NCI-H510A treated with DMSO at 0.1 percent for 48 hours (cell line): ENCODE measurements at regions not wholly inside any gene's neighbourhood (a gene's known extent, or its start where the extent isn't known, plus 50 kb on each side); places are given as distances from the start of the nearest gene placed in this dataset.
"Not testable (repeated sequence)": the region's sequence is repeated elsewhere in the genome, so short reads cannot be mapped to it uniquely, and the experiment has no call there.

ENCODE experiments used
- DNase-seq: peaks from one replicate; lab custom pipeline; 2025; lab: John Stamatoyannopoulos, UW

DNA sequence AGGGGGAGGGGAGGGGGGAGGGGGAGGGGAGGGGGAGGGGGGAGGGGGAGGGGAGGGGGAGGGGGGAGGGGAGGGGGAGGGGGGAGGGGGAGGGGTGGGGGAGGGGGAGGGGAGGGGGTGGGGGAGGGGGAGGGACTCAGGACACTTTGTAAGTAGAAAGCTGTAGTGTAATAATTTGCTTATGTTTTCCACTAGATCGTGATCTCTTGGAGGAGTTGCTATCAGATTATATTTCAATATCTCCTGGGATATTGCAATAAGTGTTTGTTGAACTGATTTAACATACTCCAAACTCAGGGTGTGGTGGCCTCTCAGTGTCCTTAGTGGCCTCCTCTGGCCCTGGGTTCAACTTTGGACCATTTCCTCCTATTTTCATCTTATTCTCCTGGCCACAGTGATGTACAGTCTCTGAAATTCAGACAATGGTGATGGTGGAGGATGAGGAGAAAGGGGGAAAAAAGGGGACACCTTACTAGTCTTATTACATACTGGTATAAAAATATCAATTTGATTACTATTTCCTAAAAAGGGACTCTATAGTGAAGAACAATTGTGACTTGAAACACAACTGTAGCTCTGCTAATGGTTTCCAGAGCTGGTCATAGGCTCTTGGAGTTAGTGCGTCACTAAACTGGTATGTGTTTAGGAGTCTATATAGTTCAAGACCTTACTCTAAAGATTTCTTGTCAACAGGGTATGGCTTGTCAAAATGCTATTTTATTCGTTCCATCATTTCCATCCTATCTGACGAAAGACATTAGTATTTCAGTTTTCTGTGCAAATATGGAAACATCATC is 89.6 kb downstream of the DDX1 start:
- DNase-seq = no peak

DNA sequence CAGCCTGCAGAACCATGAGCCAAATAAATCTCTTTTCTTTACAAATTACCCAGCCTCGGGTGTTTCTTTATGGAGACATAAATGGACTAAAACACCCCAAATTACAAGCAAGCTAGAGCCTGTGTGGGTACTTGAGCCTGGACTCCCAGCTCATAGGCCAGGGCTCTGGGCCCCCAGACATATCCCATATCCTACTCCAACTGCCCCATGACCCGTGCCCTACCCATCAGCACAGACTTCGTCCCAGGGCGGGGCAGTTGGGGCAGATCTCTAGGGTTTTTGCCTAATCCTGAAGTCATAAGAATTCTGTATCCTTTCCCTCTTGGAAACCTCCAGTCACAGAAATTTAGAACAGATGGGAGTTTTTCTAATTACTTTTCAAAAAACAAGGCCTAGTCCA is 90.7 kb downstream of the DDX1 start:
- no peak for DNase-seq

DNA sequence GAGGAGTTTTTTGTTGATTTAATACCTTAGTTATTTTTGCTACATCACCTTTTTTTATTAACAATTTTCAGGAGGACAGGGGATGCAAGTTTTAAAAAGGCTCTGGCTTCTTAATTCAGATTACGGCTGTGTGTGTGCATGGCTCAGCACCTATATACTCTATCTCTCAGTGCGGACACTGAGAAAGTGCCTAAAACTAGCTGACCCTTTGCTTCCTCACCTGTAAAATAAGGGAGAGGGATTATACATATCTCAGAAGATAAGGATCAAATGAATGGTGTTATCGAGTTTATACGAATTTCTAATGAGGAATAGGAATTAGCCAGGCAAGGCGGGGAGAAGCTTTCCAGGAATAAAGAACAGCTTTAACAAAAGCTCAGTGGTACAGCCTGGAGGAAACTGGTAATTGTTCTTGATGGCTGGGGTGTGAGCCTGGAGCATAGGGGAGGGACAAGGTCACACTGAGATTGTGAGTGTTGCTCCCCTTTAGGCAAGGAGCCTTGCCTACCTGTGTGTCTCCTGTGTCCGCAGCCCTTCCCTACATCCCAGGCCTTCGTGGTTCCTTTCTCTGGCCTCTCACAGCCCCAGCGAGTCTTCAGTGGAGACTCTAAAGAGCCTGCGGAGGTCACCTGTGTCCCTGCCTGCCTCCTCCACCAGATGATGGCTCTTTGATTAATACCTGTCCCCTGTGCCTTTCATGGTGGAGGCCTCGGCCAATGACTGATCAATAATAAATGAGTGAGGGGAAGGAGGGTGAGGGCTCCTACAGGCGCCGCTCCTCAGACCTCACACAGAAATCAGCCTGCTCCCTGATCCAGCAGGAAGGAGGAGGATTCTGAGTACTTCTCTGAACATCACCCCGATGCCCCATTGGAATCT is 92.7 kb downstream of the DDX1 start:
- no peak for DNase-seq

DNA sequence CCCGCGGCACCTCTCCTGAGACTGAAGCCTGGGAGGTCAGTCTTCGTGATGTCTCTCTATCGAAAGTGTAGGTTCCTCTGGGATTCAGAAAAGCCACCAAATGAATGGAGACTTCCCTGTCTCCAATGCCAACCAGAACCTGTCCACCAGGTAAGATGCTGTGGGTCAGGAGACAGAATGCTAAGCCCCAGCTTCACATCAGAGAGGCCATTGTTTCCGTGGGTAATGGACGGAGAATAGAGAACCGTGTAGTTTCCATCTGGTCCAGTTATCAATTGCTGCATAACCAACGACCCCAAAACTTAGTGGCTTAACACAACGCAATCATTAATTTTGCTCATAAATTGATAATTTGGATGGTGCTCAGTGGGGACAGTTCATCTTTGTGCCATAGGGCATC is 93.5 kb downstream of the DDX1 start:
- DNase-seq = no peak

DNA sequence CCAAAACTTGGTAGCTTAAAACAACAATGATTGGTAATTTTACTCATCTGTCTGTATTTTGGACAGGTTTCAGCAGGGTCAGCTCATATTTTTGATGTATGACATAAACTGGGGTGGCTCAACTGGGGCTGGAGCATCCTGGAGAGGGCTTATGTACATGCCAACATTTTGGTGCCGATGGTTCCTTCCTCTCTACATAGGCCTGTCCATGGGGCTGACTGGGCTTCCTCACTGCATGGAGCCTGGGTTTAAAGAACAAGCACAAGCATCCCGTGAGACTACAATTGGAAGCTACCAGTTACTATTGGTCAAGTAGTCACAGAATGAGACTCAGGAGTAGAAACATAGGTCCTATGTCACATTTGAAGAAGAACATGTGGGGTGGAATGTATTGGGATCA is 95.0 kb downstream of the DDX1 start:
- DNase-seq = no peak

DNA sequence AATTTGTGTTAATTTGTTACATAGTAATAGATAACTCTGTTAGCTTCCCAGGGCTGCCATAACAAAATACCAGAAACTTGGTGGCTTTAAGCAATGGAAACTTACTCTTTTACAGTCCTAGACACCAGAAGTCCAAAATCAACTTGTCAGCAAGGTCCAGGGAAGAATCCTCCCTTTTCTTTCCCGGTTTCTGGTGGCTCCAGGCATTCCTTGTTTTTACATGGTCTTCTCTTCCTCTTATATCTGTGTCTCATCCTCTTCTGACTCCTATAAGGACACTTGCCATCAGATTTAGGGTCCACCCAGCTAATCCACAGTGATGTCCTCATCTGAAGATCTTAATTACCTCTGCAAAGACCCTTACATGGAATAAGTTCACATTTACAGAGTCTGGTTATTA is 95.6 kb downstream of the DDX1 start:
- DNase-seq = no peak

DNA sequence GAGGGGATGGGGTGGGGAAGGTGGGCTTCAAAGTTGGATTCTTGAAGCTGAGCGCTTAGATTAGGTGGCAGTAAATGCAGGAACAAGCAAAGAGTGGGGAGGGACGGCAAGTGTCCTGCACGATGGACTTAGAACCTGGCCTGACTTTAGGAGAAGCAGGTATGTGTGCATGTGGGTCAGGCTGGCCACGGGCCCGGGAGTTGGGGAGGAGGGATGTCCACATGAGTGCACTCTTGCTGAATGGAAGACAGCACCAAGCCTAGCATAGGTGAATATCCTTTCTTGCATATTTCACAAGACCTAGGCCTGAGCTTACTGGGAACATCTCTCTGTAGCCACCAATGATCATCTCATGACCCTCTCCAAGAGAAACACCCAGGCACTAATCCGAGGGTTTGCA is 96.1 kb downstream of the DDX1 start:
- no peak for DNase-seq

DNA sequence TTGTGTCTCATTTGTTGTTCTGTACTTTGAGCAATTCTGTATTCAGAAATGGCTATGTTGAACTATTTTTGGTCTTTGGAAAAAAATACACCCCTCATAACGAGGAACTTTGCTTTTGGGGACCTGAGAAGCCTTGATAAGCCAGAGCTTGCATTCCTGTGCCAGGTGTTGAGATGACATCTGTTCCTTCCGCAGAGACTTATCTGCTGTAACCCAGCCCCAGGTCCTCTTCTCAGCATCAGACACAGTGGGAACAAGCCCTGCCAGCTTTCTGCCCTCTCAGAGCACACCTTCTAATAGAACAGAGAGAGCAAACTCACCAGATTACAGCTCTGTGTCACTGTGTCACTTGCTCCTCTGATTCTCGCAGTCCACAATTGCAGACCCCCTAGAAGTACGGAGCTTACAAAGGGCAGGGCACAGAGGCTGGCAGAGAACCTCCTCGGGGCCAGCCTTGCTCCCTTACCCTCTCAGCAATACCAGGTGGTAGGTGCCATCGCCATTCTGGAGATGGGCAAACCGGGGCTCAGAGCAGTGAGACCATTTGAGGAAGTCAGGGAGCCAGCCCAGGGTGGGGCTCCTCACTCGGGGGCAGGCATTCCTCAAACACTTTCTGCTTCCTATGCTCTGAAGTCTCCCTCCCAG is 97.4 kb downstream of the DDX1 start:
- DNase-seq = no peak

DNA sequence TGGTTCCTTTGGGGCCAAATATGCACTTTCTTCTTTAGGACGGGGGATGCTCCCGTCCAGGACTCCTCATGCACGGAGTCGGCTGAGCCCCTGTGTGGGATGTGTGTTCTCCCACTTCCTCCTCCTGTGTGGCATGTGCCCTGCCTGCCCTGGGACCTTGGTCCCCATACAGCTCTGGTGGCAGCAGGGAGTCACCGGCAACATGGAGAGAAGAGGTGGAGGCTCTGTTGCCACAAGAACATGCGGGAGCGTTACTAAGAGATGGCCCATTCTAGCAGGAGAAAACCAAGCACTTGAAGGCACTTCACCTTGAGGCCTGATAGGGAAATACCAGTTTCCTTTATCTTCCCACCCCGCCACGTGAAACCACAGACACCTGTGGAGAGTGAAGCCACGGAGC is 98.0 kb downstream of the DDX1 start:
- DNase-seq = no peak

DNA sequence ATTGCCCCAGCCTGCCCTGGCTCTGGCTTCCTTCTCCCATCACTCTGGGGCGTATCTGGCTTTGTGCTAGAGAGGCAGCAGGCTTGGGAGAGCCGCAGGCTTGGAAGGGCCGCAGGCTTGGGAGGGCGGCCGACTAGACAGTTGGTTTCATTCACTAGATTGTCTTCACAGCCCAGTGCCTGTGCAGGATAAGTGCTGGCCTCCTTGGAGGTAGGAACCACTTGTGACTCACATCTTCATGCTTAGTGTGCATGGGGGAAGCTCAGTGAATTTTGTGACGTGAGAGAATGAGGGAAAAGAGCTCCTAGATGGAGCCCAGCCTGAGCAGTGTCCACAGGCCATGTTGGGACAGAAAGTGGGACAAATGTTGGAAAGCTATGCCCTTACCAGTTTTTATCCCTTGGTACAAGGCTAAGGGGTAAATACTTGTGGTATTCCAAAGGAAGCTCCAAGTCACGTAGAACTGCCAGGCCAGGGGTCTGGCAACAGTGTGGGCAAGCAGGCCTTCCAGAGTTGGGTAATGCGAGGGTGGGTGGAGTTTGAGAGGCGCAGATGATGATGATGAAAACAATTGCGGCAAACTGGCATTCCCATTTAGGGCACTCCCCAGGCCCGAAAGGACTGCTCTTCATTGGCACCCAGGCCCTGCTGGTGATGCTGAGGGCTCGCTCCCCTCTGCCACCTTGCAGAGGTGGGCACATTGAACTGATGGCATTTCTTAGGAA is 100.1 kb downstream of the DDX1 start:
- no peak for DNase-seq

DNA sequence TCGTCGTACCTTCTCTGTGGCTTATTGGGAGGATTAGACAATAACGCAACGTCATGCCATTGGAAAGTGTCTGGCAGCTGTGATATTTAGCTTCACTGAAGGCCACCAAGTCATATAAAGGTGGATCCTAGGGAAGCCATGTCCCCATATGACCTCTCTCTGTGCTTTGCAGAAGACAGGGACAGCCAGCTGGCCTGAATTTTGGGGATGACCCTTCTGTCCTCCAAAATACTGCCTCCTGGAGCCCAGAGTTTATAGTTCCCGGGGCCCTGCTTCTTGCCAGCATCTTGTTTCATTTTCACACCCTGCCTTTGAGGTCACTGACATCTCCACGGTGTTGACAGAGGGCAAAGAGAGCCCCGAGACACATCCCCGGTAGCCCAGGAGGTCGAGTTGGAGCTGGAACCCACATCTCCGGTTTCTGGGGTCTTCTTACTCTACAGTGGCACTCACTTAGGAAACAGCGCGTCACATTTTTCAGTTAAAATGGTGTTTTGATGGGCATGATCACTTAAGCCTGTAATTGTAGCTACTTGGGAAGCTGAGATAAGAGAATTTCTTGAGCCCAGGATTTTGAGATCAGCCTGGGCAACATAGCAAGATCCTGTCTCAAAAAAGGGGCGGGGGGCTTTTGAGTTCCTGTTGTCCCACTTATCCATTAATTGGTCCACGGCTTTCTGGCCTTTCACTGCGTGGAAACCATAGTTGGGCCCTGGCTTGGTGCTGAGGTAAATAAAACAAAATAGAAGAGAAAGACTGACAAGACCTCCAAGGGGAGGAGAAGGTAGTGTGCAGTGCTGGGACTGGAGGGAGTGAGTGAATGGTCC is 101.1 kb downstream of the DDX1 start:
- DNase-seq = no peak

DNA sequence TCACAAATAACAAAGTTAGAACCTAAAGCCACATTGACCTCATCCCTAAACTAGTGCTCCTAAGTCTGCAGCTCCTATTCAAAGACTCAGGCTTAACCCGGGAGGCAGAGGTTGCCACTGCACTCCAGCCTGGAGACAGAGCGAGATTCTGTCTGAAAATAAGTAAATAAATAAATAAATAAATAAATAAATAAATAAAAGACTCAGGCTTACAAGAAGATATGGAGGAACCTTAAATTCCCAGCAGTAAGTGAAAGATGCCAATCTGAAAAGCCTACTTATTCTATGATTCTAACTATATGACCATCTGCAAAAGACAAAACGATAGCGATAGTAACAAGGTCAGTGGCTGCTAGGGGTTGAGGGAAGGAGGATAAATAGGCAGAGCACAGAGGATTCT is 101.7 kb downstream of the DDX1 start:
- no peak for DNase-seq

DNA sequence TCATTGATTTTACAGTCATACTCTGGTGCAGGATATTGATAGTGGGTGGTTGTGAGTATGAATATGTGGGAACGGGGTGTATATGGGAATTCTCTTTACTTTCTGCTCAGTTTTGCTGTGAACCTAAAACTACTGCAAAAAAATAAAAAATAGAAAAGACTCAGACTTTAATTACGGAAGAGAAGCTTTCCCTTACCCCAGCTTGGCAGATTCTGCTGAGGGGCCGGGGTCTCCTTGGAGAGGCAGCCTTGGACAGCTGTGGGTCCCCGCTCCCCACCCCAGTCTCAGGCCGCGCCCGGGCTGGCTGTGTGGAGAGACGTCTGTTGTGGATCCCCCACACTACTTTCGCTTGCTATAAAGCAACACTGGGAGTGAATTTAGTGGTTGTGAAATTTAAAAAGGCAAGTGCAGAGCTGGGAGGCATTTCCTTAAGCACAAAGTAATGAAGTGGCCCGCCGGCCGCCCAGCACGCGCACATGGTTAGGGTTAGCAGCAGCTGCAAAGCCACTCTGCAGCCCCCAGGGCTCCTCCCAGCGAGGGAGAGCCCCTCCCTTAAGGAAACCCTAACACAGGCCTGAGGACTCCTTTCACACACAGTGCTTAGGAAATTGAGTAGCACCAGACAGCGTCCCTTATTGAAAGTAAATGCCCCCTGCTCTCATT is 102.4 kb downstream of the DDX1 start:
- DNase-seq = no peak

DNA sequence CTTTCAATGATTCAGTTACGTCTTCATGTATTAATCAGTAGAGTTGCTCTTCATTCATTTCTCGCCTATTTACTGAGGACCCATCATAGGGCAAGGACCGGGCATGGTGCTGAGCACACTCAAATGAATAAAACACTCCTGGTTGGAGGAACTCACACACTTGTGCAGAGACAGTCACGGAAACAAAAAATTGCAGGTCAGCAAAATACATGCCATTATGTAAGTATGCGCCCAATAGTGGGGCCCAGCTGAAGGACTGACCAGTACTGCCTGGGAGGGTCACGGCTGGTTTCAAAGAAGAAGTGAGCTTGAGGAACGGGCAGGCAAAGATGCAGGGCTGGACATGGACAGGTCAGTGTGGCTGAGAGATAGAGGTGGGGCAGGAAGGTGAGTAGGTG is 102.9 kb downstream of the DDX1 start:
- DNase-seq = no peak

DNA sequence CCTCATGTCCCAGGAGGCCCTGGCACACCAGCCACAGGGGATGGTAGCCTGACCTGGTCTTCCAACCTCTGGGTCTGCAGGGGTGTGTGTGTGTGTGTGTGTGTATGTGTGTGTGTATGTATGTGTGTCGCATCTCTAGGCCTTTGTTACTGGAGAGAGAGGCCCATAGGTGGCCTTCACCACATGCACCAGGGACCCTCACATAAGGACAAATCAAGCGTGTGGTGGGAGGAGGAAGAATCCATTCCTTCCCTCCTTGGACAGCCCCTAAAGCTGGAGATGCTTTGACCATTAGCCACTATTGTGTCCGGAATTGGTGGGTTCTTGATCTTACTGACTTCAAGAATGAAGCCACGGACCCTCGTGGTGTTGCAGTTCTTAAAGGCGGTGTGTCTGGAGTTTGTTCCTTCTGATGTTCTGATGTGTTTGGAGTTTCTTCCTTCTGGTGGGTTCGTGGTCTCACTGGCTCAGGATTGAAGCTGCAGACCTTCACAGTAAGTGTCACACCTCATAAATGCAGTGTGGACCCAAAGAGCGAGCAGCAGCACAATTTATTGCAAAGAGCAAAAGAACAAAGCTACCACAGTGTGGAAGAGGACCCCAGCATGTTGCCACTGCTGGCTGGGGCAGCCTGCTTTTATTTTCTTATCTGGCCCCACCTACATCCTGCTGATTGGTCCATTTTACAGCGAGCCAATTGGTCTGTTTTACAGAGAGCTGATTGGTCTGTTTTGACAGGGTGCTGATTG is 104.1 kb downstream of the DDX1 start:
- DNase-seq = no peak

DNA sequence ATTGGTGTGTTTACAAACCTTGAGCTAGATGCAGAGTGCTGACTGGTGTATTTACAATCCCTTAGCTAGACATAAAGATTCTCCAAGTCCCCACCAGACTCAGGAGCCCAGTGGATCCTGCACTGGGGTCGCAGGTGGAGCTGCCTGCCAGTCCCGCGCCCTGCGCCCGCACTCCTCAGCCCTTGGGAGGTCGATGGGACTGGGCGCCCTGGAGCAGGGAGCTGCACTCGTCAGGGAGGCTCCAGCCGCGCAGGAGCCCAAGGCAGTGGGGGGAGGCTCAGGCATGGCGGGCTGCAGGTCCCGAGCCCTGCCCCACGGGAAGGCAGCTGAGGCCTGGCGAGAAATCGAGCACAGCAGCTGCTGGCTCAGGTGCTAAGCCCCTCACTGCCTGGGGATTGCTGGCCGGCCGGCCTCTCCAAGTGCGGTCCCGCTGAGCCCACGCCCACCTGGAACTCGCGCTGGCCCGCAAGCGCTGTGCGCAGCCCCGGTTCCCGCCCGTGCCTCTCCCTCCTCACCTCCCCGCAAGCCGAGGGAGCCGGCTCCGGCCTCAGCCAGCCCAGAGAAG is 105.0 kb downstream of the DDX1 start:
- DNase-seq = not testable (repeated sequence)

DNA sequence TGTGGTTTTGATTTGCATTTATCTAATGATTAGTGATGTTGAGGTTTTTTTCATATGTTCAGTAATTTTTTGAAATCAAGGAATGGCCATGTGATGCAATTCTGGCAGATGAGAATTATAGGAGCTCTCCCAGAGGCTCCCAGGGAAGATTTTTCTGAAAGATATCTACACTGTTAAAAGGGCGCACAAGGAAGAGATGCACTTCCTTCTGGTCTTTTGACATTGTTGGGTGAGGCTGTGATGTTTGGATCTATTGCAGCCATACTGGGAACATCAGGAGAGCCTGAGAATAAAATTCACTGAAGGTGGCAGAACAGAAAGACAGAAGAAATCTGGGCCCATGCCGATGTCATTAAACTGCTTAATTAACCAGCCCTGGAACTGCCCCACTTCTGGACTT is 108.5 kb downstream of the DDX1 start:
- no peak for DNase-seq

DNA sequence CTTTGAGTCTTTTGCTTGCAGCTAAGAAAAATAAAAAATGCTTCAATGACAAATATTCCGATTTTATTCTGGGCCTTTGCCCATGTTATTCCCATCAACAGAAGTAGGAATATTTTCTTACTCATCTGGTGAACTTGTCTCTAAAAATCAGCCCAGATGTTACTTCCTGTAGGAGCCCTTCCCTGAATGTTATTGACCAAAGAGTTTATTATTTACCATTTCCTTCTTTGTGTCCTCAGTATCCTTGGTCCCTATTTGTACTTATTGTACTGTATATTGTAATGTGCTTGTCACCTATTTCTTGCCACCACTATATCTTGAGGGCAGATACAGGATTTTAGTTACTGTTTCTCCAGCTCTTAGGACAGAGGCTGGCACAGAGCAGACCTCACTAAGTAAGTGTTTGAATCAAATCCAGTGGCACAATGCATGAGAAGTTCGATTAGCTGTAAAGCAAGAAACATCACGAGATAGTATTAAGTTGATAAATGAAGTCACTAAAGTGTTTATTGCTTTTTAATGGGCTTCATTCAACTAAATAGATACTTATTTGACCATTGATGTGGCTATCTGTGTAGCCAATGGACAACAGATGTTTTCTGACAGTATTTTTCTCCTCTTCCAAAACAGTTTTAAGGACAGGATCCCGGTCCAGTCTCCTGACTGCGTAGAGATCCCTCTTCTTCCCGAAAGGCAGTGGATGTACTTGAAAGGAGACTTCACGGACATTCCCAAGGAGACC is 109.1 kb downstream of the DDX1 start:
- no peak for DNase-seq

DNA sequence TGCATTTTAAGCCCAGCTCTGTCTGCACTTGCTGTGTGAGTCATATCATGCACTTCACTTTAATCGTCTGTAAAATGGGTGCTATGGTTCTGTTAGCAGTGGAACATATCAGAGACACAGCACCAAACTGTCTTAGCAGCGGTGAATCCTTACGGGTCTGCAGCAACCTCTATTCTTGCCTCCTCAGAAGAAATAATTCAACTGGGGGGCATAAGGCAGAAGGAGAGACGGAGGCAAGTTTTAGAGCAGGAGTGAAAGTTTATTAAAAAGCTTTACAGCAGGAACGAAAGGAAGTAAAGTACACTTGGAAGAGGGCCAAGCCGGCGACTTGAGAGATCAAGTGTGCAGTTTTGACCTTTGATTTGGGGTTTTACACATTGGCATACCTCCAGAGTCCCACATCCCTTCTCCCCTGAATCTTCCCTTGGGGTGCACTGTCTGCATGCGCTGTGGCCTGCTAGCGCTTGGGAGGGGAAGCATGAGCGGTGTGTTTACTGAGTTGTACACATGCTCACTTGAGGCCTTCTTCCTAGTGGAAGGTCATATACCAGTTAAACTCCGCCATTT is 109.8 kb downstream of the DDX1 start:
- no peak for DNase-seq
